ENCODE measurements at regions not wholly inside any gene's neighbourhood (a gene's known extent, or its start where the extent isn't known, plus 50 kb on each side); places are given as distances from the start of the nearest gene placed in this dataset.

DNA sequence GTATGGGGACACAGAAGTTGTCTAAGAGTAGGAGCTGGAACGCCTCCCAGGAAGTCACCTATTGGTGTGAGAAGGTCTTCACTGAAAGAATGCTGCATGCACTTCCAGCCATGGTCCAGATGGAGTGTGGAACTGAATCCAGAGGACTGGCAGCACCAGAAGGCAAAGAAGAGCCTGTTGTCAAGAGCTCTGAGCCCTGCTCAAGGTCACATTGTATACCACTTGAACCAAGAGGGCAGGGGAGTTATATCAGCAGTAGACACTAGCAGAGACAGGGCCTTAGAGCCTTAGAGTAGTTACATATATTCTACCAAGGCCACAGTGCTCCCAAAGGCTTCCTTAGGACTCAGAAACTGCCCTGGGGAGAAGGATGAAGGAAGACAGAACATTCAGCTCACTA is 130.8 kb upstream of the POC5 start:
- TF ChIP-seq CTCF (conservative IDR thresholded peaks at IDR 0.05) = no peak

GRCh38 chr5:75847561-75848021 is 130.4 kb upstream of the POC5 start:
- no peak for TF ChIP-seq CTCF (conservative IDR thresholded peaks at IDR 0.05)
- H3K27ac ChIP-seq = no peak overlapping the region

More for the DNA sequence above, 130.8 kb upstream of the POC5 start:
- H3K27ac ChIP-seq = no peak overlapping the region

DNA sequence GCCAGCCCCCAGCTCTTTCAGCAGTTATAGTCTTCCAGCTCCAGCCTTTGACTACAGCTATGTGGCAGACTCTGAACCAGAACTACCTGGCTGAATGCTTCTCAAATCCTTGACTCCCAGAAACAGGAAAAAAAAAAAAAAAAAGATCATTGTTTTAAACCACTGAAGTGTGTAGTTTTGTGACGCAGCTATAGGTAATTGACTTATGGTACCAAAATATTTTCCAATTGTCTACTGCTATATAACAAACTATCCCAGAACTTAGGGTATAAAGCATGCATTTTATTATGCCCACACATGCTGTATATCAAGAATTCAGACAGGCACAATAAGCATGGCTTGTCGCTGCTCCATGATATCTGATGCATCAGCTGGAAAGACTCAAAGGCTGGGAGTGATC is 127.1 kb upstream of the POC5 start:
- no peak overlapping the region for H3K27ac ChIP-seq
- TF ChIP-seq CTCF (conservative IDR thresholded peaks at IDR 0.05) = no peak

- H3K27ac ChIP-seq = no peak overlapping the region
- TF ChIP-seq CTCF (conservative IDR thresholded peaks at IDR 0.05) = no peak
Observed at GRCh38 chr5:75843319-75843718, 126.1 kb upstream of the POC5 start.

DNA sequence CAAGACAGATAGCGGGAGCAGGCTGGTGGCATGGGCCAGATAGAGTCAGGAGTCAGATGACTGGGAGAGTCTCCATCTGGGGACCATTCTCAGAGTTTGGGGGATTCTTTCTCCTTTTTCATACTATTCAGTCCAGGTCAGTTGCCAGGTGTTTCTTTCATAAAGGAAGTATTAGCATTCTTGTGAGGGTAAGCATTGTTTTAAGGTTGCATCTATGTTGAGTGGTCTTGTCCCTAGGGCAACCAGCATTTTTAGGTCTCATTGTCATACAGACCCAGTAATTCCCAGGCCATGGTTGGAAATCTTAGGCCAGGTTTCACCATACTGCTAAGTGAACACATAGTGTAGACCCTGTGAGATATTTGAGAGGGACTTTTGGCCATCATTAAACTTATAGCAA is 122.3 kb upstream of the POC5 start:
- H3K27ac ChIP-seq = no peak overlapping the region
- TF ChIP-seq CTCF (conservative IDR thresholded peaks at IDR 0.05) = no peak

DNA sequence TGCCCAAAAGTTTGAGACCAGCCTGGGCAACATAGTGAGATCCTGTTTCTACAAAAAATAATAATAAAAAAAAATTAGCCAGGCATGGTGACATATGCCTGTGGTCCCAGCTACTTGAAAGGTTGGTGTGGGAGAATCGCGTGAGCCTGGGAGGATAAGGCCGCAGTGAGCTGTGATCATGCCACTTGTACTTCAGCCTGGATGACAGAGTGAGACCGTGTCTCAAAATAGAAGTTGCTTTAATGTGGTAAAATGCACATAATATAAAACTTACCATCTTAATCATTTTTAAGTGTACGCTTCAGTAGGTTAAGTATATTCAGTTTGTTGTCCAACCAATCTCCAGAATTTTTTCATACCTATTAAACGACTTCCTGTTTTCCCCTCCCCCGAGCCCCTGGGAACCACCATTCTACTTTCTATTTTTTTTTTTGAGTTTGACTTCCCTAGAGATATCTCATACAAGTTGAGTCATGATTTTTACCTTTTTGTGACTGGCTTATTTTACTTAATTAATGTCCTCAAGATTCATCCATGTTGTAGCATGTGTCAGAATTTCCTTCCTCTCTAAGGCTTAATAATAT is 120.1 kb upstream of the POC5 start:
- TF ChIP-seq CTCF (conservative IDR thresholded peaks at IDR 0.05) = no peak

GRCh38 chr5:75831561-75831960 is 114.3 kb upstream of the POC5 start:
- no peak for TF ChIP-seq CTCF (conservative IDR thresholded peaks at IDR 0.05)
- H3K27ac ChIP-seq = no peak overlapping the region

More for the DNA sequence above, 120.1 kb upstream of the POC5 start:
- no peak overlapping the region for H3K27ac ChIP-seq
